ENCODE measurements at regions not wholly inside any gene's neighbourhood (a gene's known extent, or its start where the extent isn't known, plus 50 kb on each side); places are given as distances from the start of the nearest gene placed in this dataset.

GRCh38 chr5:124880903-124881697, 134.7 kb upstream of the ZNF608 start:
- Histone ChIP-seq H3K27me3 (no peaks in the 10 kb centered on the region), H3K4me1 (no peaks in the 10 kb centered on the region), H3K4me3 (no peak overlapping the region), H3K9me3 (no peaks in the 10 kb centered on the region), H3K27ac (no peak overlapping the region), H3K36me3 (no peaks in the 10 kb centered on the region)
- DNase-seq, result no peak
- intact Hi-C loops (cut with DNase I; ENCODE audit: low total_unique reads), result no loop called here
- TF ChIP-seq, protein P1, sequence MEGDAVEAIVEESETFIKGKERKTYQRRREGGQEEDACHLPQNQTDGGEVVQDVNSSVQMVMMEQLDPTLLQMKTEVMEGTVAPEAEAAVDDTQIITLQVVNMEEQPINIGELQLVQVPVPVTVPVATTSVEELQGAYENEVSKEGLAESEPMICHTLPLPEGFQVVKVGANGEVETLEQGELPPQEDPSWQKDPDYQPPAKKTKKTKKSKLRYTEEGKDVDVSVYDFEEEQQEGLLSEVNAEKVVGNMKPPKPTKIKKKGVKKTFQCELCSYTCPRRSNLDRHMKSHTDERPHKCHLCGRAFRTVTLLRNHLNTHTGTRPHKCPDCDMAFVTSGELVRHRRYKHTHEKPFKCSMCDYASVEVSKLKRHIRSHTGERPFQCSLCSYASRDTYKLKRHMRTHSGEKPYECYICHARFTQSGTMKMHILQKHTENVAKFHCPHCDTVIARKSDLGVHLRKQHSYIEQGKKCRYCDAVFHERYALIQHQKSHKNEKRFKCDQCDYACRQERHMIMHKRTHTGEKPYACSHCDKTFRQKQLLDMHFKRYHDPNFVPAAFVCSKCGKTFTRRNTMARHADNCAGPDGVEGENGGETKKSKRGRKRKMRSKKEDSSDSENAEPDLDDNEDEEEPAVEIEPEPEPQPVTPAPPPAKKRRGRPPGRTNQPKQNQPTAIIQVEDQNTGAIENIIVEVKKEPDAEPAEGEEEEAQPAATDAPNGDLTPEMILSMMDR (IDR thresholded peaks at IDR 0.05), result no peak
- TF ChIP-seq POLR2A (IDR thresholded peaks at IDR 0.05), result no peak

- no peak for TF ChIP-seq POLR2A (IDR thresholded peaks at IDR 0.05)
- TF ChIP-seq, protein P1 (IDR thresholded peaks at IDR 0.05), result no peak
- no peaks in the 10 kb centered on the region for H3K9me3 ChIP-seq
- no peaks in the 10 kb centered on the region for H3K36me3 ChIP-seq
- H3K4me1 ChIP-seq, result no peaks in the 10 kb centered on the region
- intact Hi-C loops (cut with DNase I; ENCODE audit: low total_unique reads), result no loop called here
- DNase-seq, result no peak
- no peak overlapping the region for H3K27ac ChIP-seq
- no peaks in the 10 kb centered on the region for H3K27me3 ChIP-seq
- no peak overlapping the region for H3K4me3 ChIP-seq
Measured at GRCh38 chr5:124883681-124884080, 137.2 kb upstream of the ZNF608 start.

DNA sequence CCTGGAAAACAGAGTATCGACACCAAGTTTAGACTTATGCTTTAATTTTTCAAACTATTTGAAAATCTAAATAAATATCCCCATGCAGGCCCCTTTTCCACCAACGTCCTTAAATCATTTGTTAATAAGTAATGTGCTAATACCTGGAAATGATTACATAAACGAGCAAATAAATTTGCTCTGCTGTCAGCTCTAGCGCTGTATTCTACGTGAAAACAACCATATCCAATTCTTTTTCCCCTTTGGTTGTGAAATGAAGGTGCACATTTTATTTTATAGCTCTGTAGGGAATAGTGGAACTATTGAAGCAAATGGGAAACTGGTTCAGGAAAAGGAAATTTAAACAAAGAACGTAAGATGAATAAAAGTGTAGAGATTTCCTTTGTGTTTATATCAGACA, 137.7 kb upstream of the ZNF608 start:
- H3K27ac ChIP-seq, result no peak overlapping the region

GRCh38 chr5:124885490-124885889, 139.1 kb upstream of the ZNF608 start:
- Histone ChIP-seq H3K27ac (no peak overlapping the region), H3K27me3 (no peaks in the 10 kb centered on the region), H3K9me3 (no peaks in the 10 kb centered on the region), H3K4me3 (no peak overlapping the region), H3K36me3 (no peaks in the 10 kb centered on the region), H3K4me1 (no peaks in the 10 kb centered on the region)
- intact Hi-C loops (cut with DNase I; ENCODE audit: low total_unique reads), result no loop called here
- DNase-seq, result no peak
- TF ChIP-seq POLR2A (IDR thresholded peaks at IDR 0.05), result no peak
- TF ChIP-seq, protein P1 (IDR thresholded peaks at IDR 0.05), result no peak

More for the DNA sequence above, 137.7 kb upstream of the ZNF608 start:
- intact Hi-C loops (cut with DNase I; ENCODE audit: low total_unique reads), result no loop called here
- Histone ChIP-seq H3K4me1 (no peaks in the 10 kb centered on the region), H3K4me3 (no peak overlapping the region), H3K27me3 (no peaks in the 10 kb centered on the region), H3K9me3 (no peaks in the 10 kb centered on the region), H3K36me3 (no peaks in the 10 kb centered on the region)
- TF ChIP-seq, protein P1 (IDR thresholded peaks at IDR 0.05), result no peak
- TF ChIP-seq POLR2A (IDR thresholded peaks at IDR 0.05), result no peak
- no peak for DNase-seq

DNA sequence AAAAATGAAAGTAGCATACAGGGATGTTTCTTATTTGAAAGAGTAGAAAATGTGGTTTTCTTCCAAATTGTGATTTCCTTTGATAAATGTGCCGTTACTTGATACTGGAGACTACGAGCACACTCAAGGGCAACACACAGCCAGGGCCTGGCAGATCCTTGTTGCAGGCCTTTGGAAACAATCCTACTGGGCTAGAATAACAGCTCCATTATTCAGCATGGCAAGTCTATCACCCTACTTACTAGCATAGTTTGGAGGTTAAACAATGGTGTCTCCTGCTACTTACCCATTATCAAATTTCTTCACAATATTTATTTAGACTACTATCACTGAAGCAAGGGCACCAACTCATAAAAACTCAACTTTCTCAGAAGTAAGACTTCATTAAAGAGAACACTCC, 140.8 kb upstream of the ZNF608 start:
- H3K27ac ChIP-seq, result no peak overlapping the region
- intact Hi-C loops (cut with DNase I; ENCODE audit: low total_unique reads), result no loop called here
- no peaks in the 10 kb centered on the region for H3K36me3 ChIP-seq
- no peaks in the 10 kb centered on the region for H3K4me1 ChIP-seq
- no peak for DNase-seq
- no peak overlapping the region for H3K4me3 ChIP-seq
- no peaks in the 10 kb centered on the region for H3K9me3 ChIP-seq
- TF ChIP-seq POLR2A (IDR thresholded peaks at IDR 0.05), result no peak
- TF ChIP-seq, protein P1 (IDR thresholded peaks at IDR 0.05), result no peak
- H3K27me3 ChIP-seq, result no peaks in the 10 kb centered on the region
